Activated CD8-positive, alpha-beta T cell treated with anti-CD3 and anti-CD28 coated beads, Interleukin-2, amount 10 ng/mL, durations not matched to agents 7 days and 5 days (primary cell): ENCODE measurements at regions not wholly inside any gene's neighbourhood (a gene's known extent, or its start where the extent isn't known, plus 50 kb on each side); places are given as distances from the start of the nearest gene placed in this dataset.
"Not testable (repeated sequence)": the region's sequence is repeated elsewhere in the genome, so short reads cannot be mapped to it uniquely, and the experiment has no call there.

Experiments
- ATAC-seq: fragments of 150-1000 bp; cut with Tn5 transposase; one replicate; pipeline ENCODE4 v1.10.0; 2021; ENCODE audit warnings: moderate library complexity
- CTCF ChIA-PET: fragments of 350-600 bp; sonication (Branson Sonifier 250); formaldehyde crosslinking; loops from one replicate; lab custom pipeline; 2021; ENCODE audit warnings: antibody characterized with exemption; lab: Charles Lee
- POLR2A ChIA-PET: fragments of 350-600 bp; sonication (Branson Sonifier 250); formaldehyde crosslinking; loops from one replicate; lab custom pipeline; 2021; ENCODE audit warnings: antibody characterized with exemption; lab: Charles Lee
- DNase-seq: peaks from one replicate; pipeline ENCODE4 v3.0.0-alpha.2; 2020
- H3K27ac Mint-ChIP-seq: one replicate; pipeline ENCODE4 v1.8.0; 2021; ENCODE audit warnings: mild to moderate bottlenecking, mixed read lengths
- H3K27me3 Mint-ChIP-seq: one replicate; pipeline ENCODE4 v1.8.0; 2021; ENCODE audit warnings: low read depth, mixed read lengths
- H3K36me3 Mint-ChIP-seq: one replicate; pipeline ENCODE4 v1.8.0; 2021; ENCODE audit warnings: low read depth, mixed read lengths
- H3K4me1 Mint-ChIP-seq: one replicate; pipeline ENCODE4 v1.8.0; 2021; ENCODE audit warnings: low read depth, mixed read lengths
- H3K4me3 Mint-ChIP-seq: one replicate; pipeline ENCODE4 v1.8.0; 2021; ENCODE audit warnings: mild to moderate bottlenecking, mixed read lengths
- H3K9me3 Mint-ChIP-seq: one replicate; pipeline ENCODE4 v1.8.0; 2022; ENCODE audit warnings: mixed read lengths; ENCODE audit not compliant: insufficient read depth

GRCh38 chr6:168848797-168849196 is 404.8 kb downstream of the THBS2 start:
- Mint-ChIP-seq H3K9me3 (peaks cover 3% of the 10 kb centered on the region), H3K27ac (no peak overlapping the region), H3K4me1 (peaks cover 5% of the 10 kb centered on the region), H3K27me3 (no peaks in the 10 kb centered on the region), H3K36me3 (no peaks in the 10 kb centered on the region), H3K4me3 (no peak overlapping the region)
- no peak for ATAC-seq
- DNase-seq: no peak
- POLR2A ChIA-PET: no interaction called here
- CTCF ChIA-PET: no interaction called here

- ATAC-seq (no peak), DNase-seq (no peak)
- CTCF ChIA-PET: no interaction called here
- Mint-ChIP-seq H3K9me3 (peaks cover 3% of the 10 kb centered on the region), H3K4me1 (no peaks in the 10 kb centered on the region), H3K27me3 (no peaks in the 10 kb centered on the region), H3K36me3 (no peaks in the 10 kb centered on the region), H3K27ac (no peak overlapping the region), H3K4me3 (no peak overlapping the region)
- POLR2A ChIA-PET: no interaction called here
Measured at GRCh38 chr6:168844821-168845609, 404.0 kb downstream of the SMOC2 start.

GRCh38 chr6:168842632-168843212 is 401.7 kb downstream of the SMOC2 start:
- H3K27me3 Mint-ChIP-seq, DNase-seq, ATAC-seq, H3K9me3 Mint-ChIP-seq, POLR2A ChIA-PET, H3K4me1 Mint-ChIP-seq, H3K4me3 Mint-ChIP-seq, H3K27ac Mint-ChIP-seq, H3K36me3 Mint-ChIP-seq, CTCF ChIA-PET: not testable (repeated sequence)

GRCh38 chr6:168841609-168842278 is 400.8 kb downstream of the SMOC2 start:
- DNase-seq (no peak), ATAC-seq (no peak)
- no peaks in the 10 kb centered on the region for H3K27me3 Mint-ChIP-seq
- no peak overlapping the region for H3K4me3 Mint-ChIP-seq
- H3K36me3 Mint-ChIP-seq: peaks cover 2% of the 10 kb centered on the region
- no peaks in the 10 kb centered on the region for H3K9me3 Mint-ChIP-seq
- ChIA-PET POLR2A (no interaction called here), CTCF (no interaction called here)
- H3K4me1 Mint-ChIP-seq: no peaks in the 10 kb centered on the region
- H3K27ac Mint-ChIP-seq: no peak overlapping the region

GRCh38 chr6:168840932-168841331 is 399.9 kb downstream of the SMOC2 start:
- H3K36me3 Mint-ChIP-seq, H3K9me3 Mint-ChIP-seq, H3K27me3 Mint-ChIP-seq, CTCF ChIA-PET, POLR2A ChIA-PET, ATAC-seq, DNase-seq, H3K4me1 Mint-ChIP-seq, H3K4me3 Mint-ChIP-seq, H3K27ac Mint-ChIP-seq: not testable (repeated sequence)

GRCh38 chr6:168840299-168840698 is 399.3 kb downstream of the SMOC2 start:
- DNase-seq, POLR2A ChIA-PET, H3K4me1 Mint-ChIP-seq, H3K4me3 Mint-ChIP-seq, CTCF ChIA-PET, H3K27me3 Mint-ChIP-seq, ATAC-seq, H3K27ac Mint-ChIP-seq, H3K36me3 Mint-ChIP-seq, H3K9me3 Mint-ChIP-seq: not testable (repeated sequence)

GRCh38 chr6:168838037-168838399 is 397.0 kb downstream of the SMOC2 start:
- CTCF ChIA-PET: no interaction called here
- DNase-seq (no peak), ATAC-seq (no peak)
- Mint-ChIP-seq H3K27ac (no peak overlapping the region), H3K4me1 (no peaks in the 10 kb centered on the region), H3K4me3 (no peak overlapping the region), H3K27me3 (no peaks in the 10 kb centered on the region), H3K9me3 (no peaks in the 10 kb centered on the region), H3K36me3 (peaks cover 2% of the 10 kb centered on the region)
- POLR2A ChIA-PET: no interaction called here

- Mint-ChIP-seq H3K4me3 (no peak overlapping the region), H3K4me1 (no peaks in the 10 kb centered on the region), H3K36me3 (peaks cover 2% of the 10 kb centered on the region), H3K27me3 (no peaks in the 10 kb centered on the region), H3K27ac (no peak overlapping the region), H3K9me3 (no peaks in the 10 kb centered on the region)
- POLR2A ChIA-PET: no interaction called here
- CTCF ChIA-PET: no interaction called here
- ATAC-seq (no peak), DNase-seq (no peak)
Measured at GRCh38 chr6:168837254-168838036, 396.5 kb downstream of the SMOC2 start.

GRCh38 chr6:168835991-168836390 is 395.0 kb downstream of the SMOC2 start:
- H3K27ac Mint-ChIP-seq: no peak overlapping the region
- ChIA-PET CTCF (no interaction called here), POLR2A (no interaction called here)
- H3K4me1 Mint-ChIP-seq: no peaks in the 10 kb centered on the region
- H3K27me3 Mint-ChIP-seq: no peaks in the 10 kb centered on the region
- H3K36me3 Mint-ChIP-seq: peaks cover 2% of the 10 kb centered on the region
- DNase-seq (no peak), ATAC-seq (no peak)
- H3K9me3 Mint-ChIP-seq: no peaks in the 10 kb centered on the region
- no peak overlapping the region for H3K4me3 Mint-ChIP-seq

- ChIA-PET POLR2A (no interaction called here), CTCF (no interaction called here)
- DNase-seq (no peak), ATAC-seq (no peak)
- Mint-ChIP-seq H3K27me3 (no peaks in the 10 kb centered on the region), H3K4me1 (no peaks in the 10 kb centered on the region), H3K27ac (no peak overlapping the region), H3K36me3 (peaks cover 2% of the 10 kb centered on the region), H3K4me3 (no peak overlapping the region), H3K9me3 (no peaks in the 10 kb centered on the region)
Measured at GRCh38 chr6:168834801-168835200, 393.8 kb downstream of the SMOC2 start.

- POLR2A ChIA-PET: no interaction called here
- CTCF ChIA-PET: no interaction called here
- H3K4me1 Mint-ChIP-seq: no peaks in the 10 kb centered on the region
- no peak for ATAC-seq
- H3K36me3 Mint-ChIP-seq: no peaks in the 10 kb centered on the region
- H3K4me3 Mint-ChIP-seq: no peak overlapping the region
- no peaks in the 10 kb centered on the region for H3K9me3 Mint-ChIP-seq
- no peak overlapping the region for H3K27ac Mint-ChIP-seq
- DNase-seq: no peak
- no peaks in the 10 kb centered on the region for H3K27me3 Mint-ChIP-seq
Measured at GRCh38 chr6:168834042-168834587, 393.1 kb downstream of the SMOC2 start.
